ENCODE measurements at regions not wholly inside any gene's neighbourhood (a gene's known extent, or its start where the extent isn't known, plus 50 kb on each side); places are given as distances from the start of the nearest gene placed in this dataset.

GRCh38 chr10:9757176-9757575 is 1260.5 kb upstream of the CELF2 start:
- CTCF ChIA-PET, result interaction anchor here (1.3 kb wide), 1 partner anchor 8 kb away, joined by 3 read pairs; no protein-coding TSS in a partner anchor
- POLR2A ChIA-PET, result no interaction called here
- Histone ChIP-seq H3K4me3 (ENCODE audit: low read depth, low read length) (no peak overlapping the region), H3K27me3 (ENCODE audit: control insufficient read depth, insufficient read depth, low read length) (no peaks in the 10 kb centered on the region), H3K9me3 (ENCODE audit: control insufficient read depth, insufficient read depth, low read length) (no peaks in the 10 kb centered on the region), H3K27ac (ENCODE audit: low read depth, low read length) (no peak overlapping the region)
- TF ChIP-seq CTCF (IDR thresholded peaks at IDR 0.05; ENCODE audit: low read depth, low read length), result no peak
- no peak for DNase-seq (ENCODE audit: low read depth, low spot score)

- Histone ChIP-seq H3K27ac (ENCODE audit: low read depth, low read length) (no peak overlapping the region), H3K9me3 (ENCODE audit: control insufficient read depth, insufficient read depth, low read length) (no peaks in the 10 kb centered on the region), H3K27me3 (ENCODE audit: control insufficient read depth, insufficient read depth, low read length) (no peaks in the 10 kb centered on the region), H3K4me3 (ENCODE audit: low read depth, low read length) (no peak overlapping the region)
- TF ChIP-seq CTCF (IDR thresholded peaks at IDR 0.05; ENCODE audit: low read depth, low read length), result no peak
- CTCF ChIA-PET, result interaction anchor here (0.5 kb wide), 1 partner anchor 1038 kb away, joined by 3 read pairs; no protein-coding TSS in a partner anchor
- POLR2A ChIA-PET, result no interaction called here
- DNase-seq (ENCODE audit: low read depth, low spot score), result no peak
These were observed 1258.1 kb upstream of the CELF2 start for GRCh38 chr10:9759596-9759995.

GRCh38 chr10:9762966-9763656 is 1254.6 kb upstream of the CELF2 start:
- no peak for TF ChIP-seq CTCF (IDR thresholded peaks at IDR 0.05; ENCODE audit: low read depth, low read length)
- CTCF ChIA-PET, result interaction anchor here (1.2 kb wide), 1 partner anchor 155 kb away, joined by 3 read pairs; no protein-coding TSS in a partner anchor
- DNase-seq (ENCODE audit: low read depth, low spot score), result peak; percentile 52
- POLR2A ChIA-PET, result interaction anchor here (0.8 to 1.3 kb wide), 3 partner anchors 129 to 895 kb away, joined by 3 to 5 read pairs (median 3); no protein-coding TSS in a partner anchor
- Histone ChIP-seq H3K27ac (ENCODE audit: low read depth, low read length) (no peak overlapping the region), H3K4me3 (ENCODE audit: low read depth, low read length) (no peak overlapping the region), H3K27me3 (ENCODE audit: control insufficient read depth, insufficient read depth, low read length) (no peaks in the 10 kb centered on the region), H3K9me3 (ENCODE audit: control insufficient read depth, insufficient read depth, low read length) (no peaks in the 10 kb centered on the region)

GRCh38 chr10:9766762-9767161 is 1250.9 kb upstream of the CELF2 start:
- Histone ChIP-seq H3K27me3 (ENCODE audit: control insufficient read depth, insufficient read depth, low read length) (no peaks in the 10 kb centered on the region), H3K9me3 (ENCODE audit: control insufficient read depth, insufficient read depth, low read length) (no peaks in the 10 kb centered on the region), H3K27ac (ENCODE audit: low read depth, low read length) (no peak overlapping the region), H3K4me3 (ENCODE audit: low read depth, low read length) (no peak overlapping the region)
- ChIA-PET CTCF (no interaction called here), POLR2A (no interaction called here)
- TF ChIP-seq CTCF (IDR thresholded peaks at IDR 0.05; ENCODE audit: low read depth, low read length), result peak; percentile 13; the same call in 1 of the 2 replicates
- no peak for DNase-seq (ENCODE audit: low read depth, low spot score)

- Histone ChIP-seq H3K27me3 (ENCODE audit: control insufficient read depth, insufficient read depth, low read length) (no peaks in the 10 kb centered on the region), H3K4me3 (ENCODE audit: low read depth, low read length) (no peak overlapping the region), H3K27ac (ENCODE audit: low read depth, low read length) (no peak overlapping the region), H3K9me3 (ENCODE audit: control insufficient read depth, insufficient read depth, low read length) (no peaks in the 10 kb centered on the region; the same call in 1 of the 2 replicates)
- CTCF ChIA-PET, result no interaction called here
- POLR2A ChIA-PET, result no interaction called here
- peak; percentile 7 for DNase-seq (ENCODE audit: low read depth, low spot score)
- TF ChIP-seq CTCF (IDR thresholded peaks at IDR 0.05; ENCODE audit: low read depth, low read length), result no peak
These were observed 1236.0 kb upstream of the CELF2 start for GRCh38 chr10:9781666-9782065.

Data from AG04450 (cell line).